Hematopoietic multipotent progenitor cell (in vitro differentiated cells): ENCODE measurements at regions not wholly inside any gene's neighbourhood (a gene's known extent, or its start where the extent isn't known, plus 50 kb on each side); places are given as distances from the start of the nearest gene placed in this dataset.
"Not testable (repeated sequence)": the region's sequence is repeated elsewhere in the genome, so short reads cannot be mapped to it uniquely, and the experiment has no call there.

Source experiments
- DNase-seq, 3 donors: peaks; one replicate each; pipeline ENCODE4 v3.0.0-alpha.2; 2011 to 2015; ENCODE audit warnings: low read depth in 2 of 3, low spot score in 2 of 3

DNA sequence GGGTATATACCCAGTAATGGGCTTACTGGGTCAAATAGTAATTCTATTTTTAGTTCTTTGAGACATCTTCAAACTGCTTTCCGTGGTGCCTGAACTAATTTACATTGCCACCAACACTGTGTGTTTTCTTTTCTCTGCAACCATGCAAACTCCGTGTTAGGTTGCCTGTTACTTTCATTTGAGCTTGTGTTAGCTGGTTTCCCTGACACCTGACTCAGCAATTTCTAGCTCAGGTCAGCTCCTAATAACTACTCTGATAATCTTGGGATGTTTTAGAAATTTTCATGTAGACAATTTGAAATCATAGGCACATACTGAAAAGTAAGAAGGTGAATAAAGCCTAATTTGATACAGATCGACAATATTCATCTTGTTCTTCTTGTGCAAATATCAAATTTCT, 132.3 kb downstream of the ADCYAP1 start:
- no peak for DNase-seq

- DNase-seq, result no peak
Measured at GRCh38 chr18:1037776-1038175, 133.1 kb downstream of the ADCYAP1 start.

DNA sequence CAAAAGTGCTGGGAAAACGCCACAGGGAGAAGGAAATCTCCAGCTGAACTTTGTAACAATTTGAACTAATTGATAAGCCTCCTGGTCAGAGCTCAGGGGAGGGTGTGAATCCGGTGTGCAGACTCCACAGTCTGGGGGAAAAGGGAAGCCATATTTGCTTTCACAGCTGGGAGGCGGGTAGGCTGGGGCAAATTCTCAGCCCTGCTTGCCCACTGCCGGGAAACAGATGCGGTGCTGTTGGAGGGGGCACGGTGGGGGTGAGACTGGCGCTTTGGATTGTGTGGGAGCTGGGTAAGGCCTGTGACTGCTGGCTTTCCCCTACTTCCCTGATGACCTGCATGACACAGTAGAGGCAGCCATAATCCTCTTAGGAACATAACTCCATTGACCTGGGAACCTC, 134.8 kb downstream of the ADCYAP1 start:
- DNase-seq, result no peak

- not testable (repeated sequence) for DNase-seq
Measured at GRCh38 chr18:1043039-1043438, 138.4 kb downstream of the ADCYAP1 start.

GRCh38 chr18:1045658-1046057, 141.0 kb downstream of the ADCYAP1 start:
- DNase-seq, result no peak

DNA sequence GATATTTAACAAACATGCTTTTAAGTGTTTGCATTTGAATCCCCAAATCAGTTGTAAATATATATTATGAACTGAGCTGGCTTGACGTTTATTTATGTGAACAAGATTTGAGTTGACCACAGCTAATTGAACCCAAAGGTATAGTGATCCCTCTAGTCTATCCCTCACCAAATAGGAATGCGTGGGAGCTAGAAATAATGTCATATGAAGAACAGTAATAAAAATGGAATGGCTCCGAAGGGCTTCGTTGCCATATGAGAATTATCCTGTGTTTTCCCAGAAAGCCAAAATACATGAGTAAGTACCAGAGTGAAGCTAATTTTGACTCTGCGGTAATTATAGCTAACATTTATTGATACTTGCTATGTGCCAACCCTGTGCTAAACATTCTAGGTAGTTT, 142.7 kb downstream of the ADCYAP1 start:
- no peak for DNase-seq

- DNase-seq, result no peak
Measured at GRCh38 chr18:1048032-1048431, 143.4 kb downstream of the ADCYAP1 start.

GRCh38 chr18:1049173-1049572, 144.5 kb downstream of the ADCYAP1 start:
- DNase-seq, result no peak

DNA sequence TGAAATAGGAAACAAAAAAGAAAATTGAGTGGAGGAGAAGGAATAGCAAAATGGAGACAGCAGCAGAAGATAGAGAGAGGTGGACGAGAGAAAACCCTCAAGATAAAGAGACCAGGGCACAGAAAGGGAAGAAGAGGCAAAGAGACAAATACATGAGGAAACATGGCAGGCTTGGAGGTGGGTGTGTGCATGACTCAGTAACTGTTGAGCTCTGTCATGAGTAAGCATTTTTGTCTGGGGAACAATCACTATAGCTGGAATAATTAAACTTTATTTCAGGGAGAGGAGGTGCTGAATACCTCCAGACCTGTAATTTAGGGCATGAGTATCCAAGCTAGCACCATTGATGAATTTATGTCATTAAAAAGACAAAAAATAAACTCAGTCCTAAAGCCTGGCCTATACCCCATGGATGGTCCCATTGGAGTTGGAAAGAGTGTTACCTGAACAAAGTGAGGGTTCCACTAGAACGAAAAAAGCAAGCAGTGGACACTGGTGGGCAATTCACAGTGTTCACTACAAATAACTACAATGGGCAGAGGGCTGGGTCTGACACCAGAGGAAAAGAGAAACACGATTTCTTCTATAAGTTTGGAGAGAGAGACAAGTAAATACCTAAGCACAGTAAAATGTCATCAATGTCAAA, 145.5 kb downstream of the ADCYAP1 start:
- DNase-seq, result no peak

DNA sequence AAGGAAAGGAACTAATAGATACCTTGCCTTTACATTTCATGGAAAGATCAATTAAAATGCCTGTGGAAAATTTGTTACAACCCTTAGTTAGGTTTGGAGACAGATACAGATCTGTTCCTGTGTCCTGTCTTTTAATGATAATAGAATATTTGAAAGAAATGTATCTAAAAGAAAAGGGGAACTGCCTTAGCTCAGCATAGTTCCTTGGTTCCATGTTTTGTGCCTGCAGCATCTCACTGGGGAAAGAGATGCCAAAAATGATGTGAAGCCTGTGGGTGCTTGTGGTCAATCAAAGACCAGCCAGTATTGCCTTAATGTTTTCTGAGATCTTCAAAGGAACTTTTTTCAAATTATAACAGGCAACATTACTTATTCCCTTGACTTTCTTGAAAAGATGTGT, 147.6 kb downstream of the ADCYAP1 start:
- no peak for DNase-seq

- DNase-seq, result no peak
Measured at GRCh38 chr18:1053331-1054315, 149.0 kb downstream of the ADCYAP1 start.

- DNase-seq, result no peak
Measured at GRCh38 chr18:1056404-1056803, 151.7 kb downstream of the ADCYAP1 start.

DNA sequence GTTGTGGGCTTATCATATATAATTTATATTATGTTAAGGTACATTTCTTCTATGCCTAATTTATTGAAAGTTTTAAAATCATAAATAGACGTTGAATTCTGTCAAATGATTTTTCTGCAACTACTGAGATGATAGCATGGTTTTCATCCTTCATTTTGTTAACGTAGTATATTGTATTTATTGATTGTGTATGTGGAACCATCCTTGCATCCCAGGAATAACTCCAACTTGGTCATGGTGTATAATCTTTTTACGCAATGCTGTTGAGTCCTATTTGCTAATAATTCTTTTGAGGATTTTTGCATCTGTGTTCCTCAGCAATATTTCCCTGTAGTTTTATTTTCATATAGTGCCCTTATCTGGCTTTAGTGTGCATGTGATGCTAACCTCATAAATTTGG, 152.7 kb downstream of the ADCYAP1 start:
- no peak for DNase-seq

DNA sequence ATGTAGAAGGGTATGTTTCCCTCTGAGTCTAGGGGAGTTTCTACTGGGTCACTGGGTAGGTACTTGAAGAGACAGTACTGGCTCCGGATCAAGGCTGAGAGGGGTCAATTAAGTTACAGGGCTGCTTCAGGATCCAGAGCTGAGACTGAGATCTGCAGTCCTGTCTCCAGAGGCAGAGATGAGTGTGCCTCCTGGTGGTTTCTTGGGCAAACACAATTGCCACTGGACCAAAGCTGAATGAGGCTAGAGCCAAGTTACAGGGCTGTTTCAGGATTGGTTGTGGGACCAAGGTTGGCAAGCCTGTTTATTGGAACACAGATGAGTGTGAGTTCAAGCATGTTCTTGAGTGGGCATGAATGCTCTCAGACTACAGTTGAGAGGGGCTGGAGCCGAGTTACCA, 157.9 kb downstream of the ADCYAP1 start:
- no peak for DNase-seq

DNA sequence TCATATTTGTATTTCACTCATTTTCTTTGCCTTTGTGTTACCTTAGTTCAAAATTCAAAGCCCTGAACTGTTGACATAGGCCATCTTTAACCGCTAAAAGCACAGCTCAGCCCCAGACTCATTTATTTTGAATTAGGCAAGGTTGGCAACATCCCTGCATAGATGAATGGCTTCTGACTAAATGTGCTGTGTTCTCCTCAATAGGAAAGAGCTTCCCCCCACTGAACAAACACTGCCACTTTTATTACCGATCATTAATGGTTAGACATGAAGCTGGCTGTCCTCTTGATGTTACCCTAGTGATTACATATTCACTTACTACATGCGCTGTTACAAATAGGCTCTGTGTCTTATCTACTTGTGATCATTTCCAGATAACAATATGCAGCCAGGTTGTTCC, 170.7 kb downstream of the ADCYAP1 start:
- no peak for DNase-seq

DNA sequence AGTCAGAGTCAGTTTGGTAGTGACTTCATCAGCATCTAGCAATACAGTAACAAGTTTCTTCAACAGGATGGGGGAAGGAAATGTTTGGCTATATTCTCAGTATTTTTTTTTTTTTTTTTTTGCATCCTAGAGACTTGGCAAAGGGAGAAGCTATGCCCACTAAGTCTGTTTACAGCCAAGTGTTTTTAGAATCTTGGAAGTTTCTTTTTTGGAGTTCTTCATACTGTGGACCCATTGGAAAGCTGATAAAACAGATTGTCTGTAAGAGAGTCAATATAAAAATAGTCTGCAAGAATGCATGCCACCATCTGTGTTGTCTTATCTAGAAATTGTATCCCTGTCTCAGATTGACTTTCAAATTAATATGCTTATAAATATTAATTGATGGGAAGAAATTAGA, 171.2 kb downstream of the ADCYAP1 start:
- DNase-seq, result no peak

DNA sequence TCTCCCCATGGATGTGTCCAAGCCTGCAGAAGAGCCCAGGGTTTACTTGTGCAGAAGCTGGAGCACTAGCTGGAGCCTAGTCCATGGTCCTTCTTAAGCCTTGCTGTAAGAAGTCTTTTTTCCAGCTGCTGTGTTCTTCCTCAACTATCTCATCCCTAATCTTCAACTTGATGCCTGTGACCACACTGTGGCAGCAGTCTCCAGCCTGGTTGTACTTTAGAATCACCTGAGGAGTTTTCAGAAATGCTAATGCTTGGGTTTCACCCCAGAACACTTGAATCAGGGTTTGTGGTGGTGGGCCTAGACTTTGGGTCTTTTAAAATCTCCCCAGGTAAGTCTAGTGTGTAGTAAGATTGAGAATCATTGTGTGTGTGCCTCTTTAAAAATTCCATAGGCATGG, 173.6 kb downstream of the ADCYAP1 start:
- no peak for DNase-seq

- DNase-seq, result not testable (repeated sequence)
Measured at GRCh38 chr18:1083675-1084074, 179.0 kb downstream of the ADCYAP1 start.

DNA sequence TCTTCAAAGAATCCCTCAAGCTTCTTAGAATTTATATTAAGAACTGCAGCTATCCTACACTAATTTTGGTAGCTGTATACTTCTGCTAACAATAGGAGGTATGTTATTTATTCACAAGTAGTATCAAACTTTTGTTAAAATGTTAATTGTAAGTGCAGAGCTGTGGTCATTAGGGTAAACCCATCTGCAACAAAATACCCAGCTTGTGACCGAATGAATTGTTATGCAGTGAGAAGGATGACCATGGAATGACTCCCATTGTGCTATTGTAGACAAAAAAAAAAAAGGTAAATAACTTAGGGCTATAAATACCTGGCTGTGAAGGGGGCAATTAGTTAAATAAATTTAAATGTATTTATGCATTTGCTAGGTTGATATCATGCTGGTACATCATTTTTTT, 186.1 kb downstream of the ADCYAP1 start:
- no peak for DNase-seq

DNA sequence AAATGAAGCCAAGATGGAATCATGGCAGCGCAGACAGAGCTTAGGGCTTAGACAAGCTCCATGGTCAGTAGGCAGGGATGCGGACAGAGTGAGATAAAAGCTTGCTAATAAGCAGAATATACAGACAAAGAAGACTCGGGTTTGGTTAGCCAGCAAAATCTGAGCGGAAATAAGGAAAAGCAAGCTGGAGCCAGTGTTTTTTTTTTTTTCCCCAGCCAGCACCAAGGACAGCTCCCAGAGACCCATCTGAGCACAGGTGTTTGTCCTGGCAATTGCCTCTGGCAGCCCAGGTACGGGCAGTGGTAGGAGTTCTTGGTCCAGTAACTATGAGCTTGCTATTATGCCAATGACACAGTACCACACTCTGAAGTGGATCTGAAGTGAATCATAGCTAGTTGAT, 187.6 kb downstream of the ADCYAP1 start:
- no peak for DNase-seq

GRCh38 chr18:1094409-1094808, 189.7 kb downstream of the ADCYAP1 start:
- DNase-seq, result no peak
